H1 (cell line): ENCODE measurements at regions not wholly inside any gene's neighbourhood (a gene's known extent, or its start where the extent isn't known, plus 50 kb on each side); places are given as distances from the start of the nearest gene placed in this dataset.

Experiments used
- CTCF ChIA-PET: fragments of 300-600 bp; sonication (Branson Sonifier 250); formaldehyde crosslinking; loops from one replicate; lab custom pipeline; 2021; ENCODE audit not compliant: partially characterized antibody; lab: Charles Lee
- POLR2A ChIA-PET: fragments of 300-600 bp; sonication (Branson Sonifier 250); formaldehyde crosslinking; loops from one replicate; lab custom pipeline; 2021; ENCODE audit warnings: inconsistent platforms; ENCODE audit not compliant: partially characterized antibody; lab: Charles Lee
- DNase-seq, 2 experiments: peaks; one replicate each; pipeline versions ENCODE4 v3.0.0 to v3.0.0-alpha.2; 2010 to 2022; ENCODE audit warnings: low spot score in 2 of 2, low read depth in 1 of 2, mixed read lengths in 1 of 2
- FAIRE-seq: peaks from 2 replicates; lab custom pipeline; 2011; peaks lifted over from hg19 to GRCh38; lab: Jason Lieb, UNC
- H2AFZ ChIP-seq: 2 replicates; pipeline ENCODE4 v1.8.1; 2012; ENCODE audit warnings: low read length, inconsistent platforms
- H2AK5ac ChIP-seq: 2 replicates; pipeline ENCODE4 v1.6.1; 2013; ENCODE audit warnings: low read depth, low read length
- H2BK120ac ChIP-seq: replicated peaks from 2 replicates; pipeline ENCODE3; 2013; ENCODE audit warnings: low read depth, low read length, inconsistent platforms
- H2BK12ac ChIP-seq: 2 replicates; pipeline ENCODE4 v1.6.1; 2013; ENCODE audit warnings: low read depth, low read length
- H2BK15ac ChIP-seq: 2 replicates; pipeline ENCODE4 v1.6.1; 2013; ENCODE audit warnings: low read length
- H2BK20ac ChIP-seq: 2 replicates; pipeline ENCODE4 v1.6.1; 2013; ENCODE audit warnings: low read length
- H2BK5ac ChIP-seq: 2 replicates; pipeline ENCODE4 v1.6.1; 2013; ENCODE audit warnings: low read depth, low read length
- H3K14ac ChIP-seq: 2 replicates; pipeline ENCODE4 v1.6.1; 2013; ENCODE audit warnings: inconsistent platforms; ENCODE audit not compliant: insufficient read length
- H3K18ac ChIP-seq: 2 replicates; pipeline ENCODE4 v1.6.1; 2013; ENCODE audit warnings: low read length; ENCODE audit errors: extremely low read depth
- H3K23ac ChIP-seq: 2 replicates; pipeline ENCODE4 v1.6.1; 2013; ENCODE audit warnings: inconsistent platforms; ENCODE audit not compliant: insufficient read length
- H3K23me2 ChIP-seq: 2 replicates; pipeline ENCODE4 v1.6.1; 2013; ENCODE audit warnings: low read depth, low read length
- H3K27ac ChIP-seq: 2 replicates; pipeline ENCODE4 v1.6.1; 2011; ENCODE audit warnings: low read depth, low read length, inconsistent platforms
- H3K27me3 ChIP-seq, 4 experiments: replicated peaks in 1 of 4; 1 replicate in 1 of 4; 2 replicates in 3 of 4; pipeline versions ENCODE4 v1.6.1 to v1.8.1; 2011 to 2013; ENCODE audit warnings: low read length in 3 of 4, mild to moderate bottlenecking in 3 of 4, inconsistent platforms in 2 of 4, mixed read lengths in 2 of 4, moderate library complexity in 1 of 4; ENCODE audit not compliant: control insufficient read depth in 3 of 4, insufficient read depth in 3 of 4; ENCODE audit errors: extremely low read depth in 1 of 4
- H3K36me3 ChIP-seq, 4 experiments: 2 replicates each; pipeline versions ENCODE4 v1.6.1 to v1.8.1; 2011 to 2013; ENCODE audit warnings: mild to moderate bottlenecking in 4 of 4, low read length in 3 of 4, moderate library complexity in 2 of 4, control low read depth in 1 of 4, inconsistent platforms in 1 of 4; ENCODE audit not compliant: insufficient read depth in 4 of 4, control insufficient read depth in 2 of 4
- H3K4ac ChIP-seq: replicated peaks from 2 replicates; pipeline ENCODE3; 2013; ENCODE audit warnings: low read length, low read depth, mixed read lengths, inconsistent platforms; ENCODE audit not compliant: insufficient read length
- H3K4me1 ChIP-seq, 4 experiments: replicated peaks in 1 of 4; 1 replicate in 1 of 4; 2 replicates in 3 of 4; pipeline versions ENCODE4 v1.6.1 to v1.8.1; 2011 to 2013; ENCODE audit warnings: low read length in 3 of 4, inconsistent platforms in 2 of 4, mixed read lengths in 1 of 4; ENCODE audit not compliant: insufficient read depth in 4 of 4, control insufficient read depth in 3 of 4
- H3K4me2 ChIP-seq, 2 experiments: 2 replicates each; pipeline versions ENCODE4 v1.6.1 to v1.8.1; 2011 to 2013; ENCODE audit warnings: low read depth in 2 of 2, low read length in 2 of 2, control low read depth in 1 of 2, inconsistent platforms in 1 of 2, mild to moderate bottlenecking in 1 of 2; ENCODE audit not compliant: insufficient read depth in 1 of 2
- H3K4me3 ChIP-seq, 4 experiments: fragments of 200-600, 300-600 bp in 1 of 4; sonication (generic), shearing (Covaris generic), sonication (Bioruptor Twin) in 1 of 4; 2 replicates each; pipeline versions ENCODE4 v1.5.1 to v1.8.1; 2011 to 2016; ENCODE audit warnings: low read length in 4 of 4, low read depth in 3 of 4, control low read depth in 2 of 4, inconsistent platforms in 2 of 4, mild to moderate bottlenecking in 2 of 4, mixed read lengths in 1 of 4, moderate library complexity in 1 of 4; ENCODE audit not compliant: insufficient read depth in 2 of 4; ENCODE audit errors: extremely low read depth in 1 of 4
- H3K56ac ChIP-seq: replicated peaks from 2 replicates; pipeline ENCODE3; 2013; ENCODE audit warnings: low read depth, mild to moderate bottlenecking, mixed read lengths, low read length, inconsistent platforms; ENCODE audit not compliant: insufficient read length
- H3K79me1 ChIP-seq: 2 replicates; pipeline ENCODE4 v1.6.1; 2013; ENCODE audit warnings: low read depth, low read length, control low read depth
- H3K79me2 ChIP-seq, 2 experiments: 2 replicates each; pipeline versions ENCODE4 v1.6.1 to v1.8.1; 2012 to 2013; ENCODE audit warnings: low read length in 2 of 2, mild to moderate bottlenecking in 2 of 2, inconsistent platforms in 1 of 2; ENCODE audit not compliant: insufficient read depth in 2 of 2, control insufficient read depth in 1 of 2
- H3K9ac ChIP-seq, 4 experiments: replicated peaks in 1 of 4; 1 replicate in 1 of 4; 2 replicates in 3 of 4; pipeline versions ENCODE4 v1.6.1 to v1.8.1; 2011 to 2013; ENCODE audit warnings: low read depth in 3 of 4, low read length in 3 of 4, control low read depth in 2 of 4, mild to moderate bottlenecking in 2 of 4, moderate library complexity in 2 of 4, inconsistent platforms in 1 of 4; ENCODE audit errors: extremely low read depth in 1 of 4
- H3K9me3 ChIP-seq, 2 experiments: 2 replicates each; pipeline versions ENCODE4 v1.6.1 to v1.8.1; 2012 to 2013; ENCODE audit warnings: mild to moderate bottlenecking in 2 of 2, moderate library complexity in 2 of 2, control low read depth in 1 of 2, inconsistent platforms in 1 of 2, low read depth in 1 of 2, low read length in 1 of 2, mixed read lengths in 1 of 2; ENCODE audit not compliant: insufficient read depth in 2 of 2
- H4K20me1 ChIP-seq, 2 experiments: replicated peaks in 1 of 2; 2 replicates each; pipeline versions ENCODE3 to v1.8.1; 2011 to 2013; ENCODE audit warnings: inconsistent platforms in 2 of 2, low read length in 2 of 2, mild to moderate bottlenecking in 1 of 2; ENCODE audit not compliant: insufficient read depth in 2 of 2, control insufficient read depth in 1 of 2
- H4K5ac ChIP-seq: 2 replicates; pipeline ENCODE4 v1.6.1; 2013; ENCODE audit warnings: low read length, low read depth, mixed read lengths, inconsistent platforms; ENCODE audit not compliant: insufficient read length
- H4K8ac ChIP-seq: 2 replicates; pipeline ENCODE4 v1.8.0; 2013; ENCODE audit warnings: mild to moderate bottlenecking, moderate library complexity, low read length, inconsistent platforms; ENCODE audit not compliant: insufficient read depth; ENCODE audit errors: extremely low read depth
- H4K91ac ChIP-seq: replicated peaks from 2 replicates; pipeline ENCODE3; 2013; ENCODE audit warnings: low read length, mixed read lengths, inconsistent platforms; ENCODE audit not compliant: insufficient read length
- CHD2 ChIP-seq: IDR thresholded peaks from 2 replicates; pipeline ENCODE4 v1.6.1; 2012; ENCODE audit warnings: low read length, improper control_type of control experiment
- CTCF ChIP-seq, 3 experiments: IDR thresholded peaks; 1 replicate in 2 of 3; 2 replicates in 1 of 3; pipeline versions ENCODE4 v1.5.1 to v1.6.1; 2011; ENCODE audit warnings: low read length in 3 of 3, mild to moderate bottlenecking in 3 of 3, inconsistent platforms in 2 of 3, low read depth in 1 of 3, moderate library complexity in 1 of 3; ENCODE audit not compliant: insufficient read depth in 1 of 3; ENCODE audit errors: control extremely low read depth in 1 of 3
- GABPA ChIP-seq: IDR thresholded peaks from 2 replicates; pipeline ENCODE4 v1.6.1; 2011; ENCODE audit warnings: mild to moderate bottlenecking, low read length, moderate library complexity, borderline replicate concordance; ENCODE audit not compliant: insufficient read depth
- GTF2F1 ChIP-seq: IDR thresholded peaks from 2 replicates; pipeline ENCODE4 v1.6.1; 2012; ENCODE audit warnings: low read depth, low read length, improper control_type of control experiment, borderline replicate concordance
- MAFK ChIP-seq: IDR thresholded peaks from 2 replicates; pipeline ENCODE4 v1.6.1; 2012; ENCODE audit warnings: low read depth, mild to moderate bottlenecking, improper control_type of control experiment, low read length
- RAD21 ChIP-seq, 2 experiments: IDR thresholded peaks in 1 of 2; conservative IDR thresholded peaks in 1 of 2; 2 replicates each; pipeline ENCODE4 v1.6.1; 2011; ENCODE audit warnings: low read depth in 2 of 2, low read length in 2 of 2, improper control_type of control experiment in 1 of 2, inconsistent platforms in 1 of 2, mild to moderate bottlenecking in 1 of 2, moderate library complexity in 1 of 2
- WGBS, 2 experiments: shearing (Covaris generic) in 1 of 2; methylation state at CpG; one replicate each; pipeline versions ENCODE4 v1.1.6 to v1.1.7; 2013 to 2015; ENCODE audit warnings: low lambda C conversion rate in 2 of 2, mixed read lengths in 2 of 2, inconsistent platforms in 1 of 2, low coverage in 1 of 2, missing lambda C conversion rate in 1 of 2; ENCODE audit not compliant: insufficient replicate concordance in 2 of 2, insufficient coverage in 1 of 2, insufficient read length in 1 of 2; ENCODE audit errors: extremely low coverage in 1 of 2, missing lambda C conversion rate in 1 of 2; 5-methylcytosine and 5-hydroxymethylcytosine counted together

DNA sequence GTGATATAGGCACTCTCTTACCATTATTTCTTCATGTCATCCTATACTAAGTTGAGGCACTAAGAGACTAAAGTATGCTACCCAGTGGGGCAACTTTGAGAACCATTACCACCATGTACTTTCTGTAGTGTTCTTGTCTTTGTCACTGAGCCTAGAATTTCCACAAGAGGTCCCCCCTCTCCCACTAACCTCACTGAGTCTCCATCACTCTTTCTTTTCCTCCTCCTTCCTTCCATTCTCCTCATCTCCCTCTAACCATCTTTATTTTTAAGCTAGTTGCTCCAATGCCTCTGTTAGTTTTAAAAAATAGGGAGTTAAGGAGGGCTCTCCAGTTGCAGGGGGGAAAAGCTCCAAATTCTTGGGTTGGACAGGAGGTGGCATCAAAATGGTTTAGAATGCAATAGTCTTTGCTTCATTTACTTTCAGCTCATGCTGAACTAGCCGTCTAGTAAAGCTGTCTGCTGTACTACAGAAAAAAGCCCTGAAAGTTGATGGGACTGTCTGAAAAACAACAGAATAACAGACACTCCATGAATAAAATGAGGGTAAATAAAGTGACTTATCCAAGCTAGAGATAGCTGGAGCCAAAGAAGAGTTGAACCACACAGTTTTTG, 85.1 kb upstream of the MYRIP start:
- no peak overlapping the region for H3K4me3 ChIP-seq
- H4K91ac ChIP-seq = no peak overlapping the region
- no peak overlapping the region for H3K18ac ChIP-seq
- H3K9me3 ChIP-seq = no peaks in the 10 kb centered on the region
- H2AK5ac ChIP-seq = no peak overlapping the region
- no peaks in the 10 kb centered on the region; the same call in 1 of the 2 replicates for H3K23me2 ChIP-seq
- no peak overlapping the region for H3K23ac ChIP-seq
- WGBS, 2 experiments = 75% methylated on average over 1 of the region's 1 CpG; no CpG with 5 or more reads in 1 of the 2 experiments
- no peaks in the 10 kb centered on the region for H3K79me1 ChIP-seq
- H2BK5ac ChIP-seq = no peak overlapping the region
- H3K56ac ChIP-seq = no peak overlapping the region
- H3K79me2 ChIP-seq = no peaks in the 10 kb centered on the region
- H4K20me1 ChIP-seq = no peaks in the 10 kb centered on the region
- H4K5ac ChIP-seq = no peak overlapping the region
- no peak overlapping the region for H3K4ac ChIP-seq
- H2BK15ac ChIP-seq = no peak overlapping the region
- POLR2A ChIA-PET = no interaction called here
- H4K8ac ChIP-seq = no peak overlapping the region
- no peak overlapping the region for H3K4me2 ChIP-seq
- H2AFZ ChIP-seq = no peak overlapping the region
- no peaks in the 10 kb centered on the region for H3K27me3 ChIP-seq
- no peaks in the 10 kb centered on the region for H3K36me3 ChIP-seq
- no peak overlapping the region for H2BK120ac ChIP-seq
- H2BK20ac ChIP-seq = no peak overlapping the region
- no peak for DNase-seq
- TF ChIP-seq RAD21 (IDR thresholded peaks at IDR 0.05 in 1 of 2, conservative IDR thresholded peaks at IDR 0.05 in 1 of 2; ENCODE audit: low read depth in 2 of 2, low read length in 2 of 2) = peak; percentile 76 to 77
- no peak for TF ChIP-seq GTF2F1
- TF ChIP-seq CTCF (IDR thresholded peaks at IDR 0.05; ENCODE audit: control extremely low read depth in 1 of 3, insufficient read depth in 1 of 3, low read depth in 1 of 3, low read length in 3 of 3) = peak in 2 of 3 experiments; percentile 39 to 43; a peak in 2 of 4 replicates
- no peak for TF ChIP-seq MAFK
- no peak for TF ChIP-seq GABPA
- TF ChIP-seq CHD2 = no peak
- TF ChIP-seq, all 59 proteins: peak for 2
- Histone ChIP-seq H3K4me1 (no peaks in the 10 kb centered on the region), H2BK12ac (no peak overlapping the region), H3K27ac (no peak overlapping the region), H3K9ac (no peak overlapping the region), H3K14ac (no peak overlapping the region)
- CTCF ChIA-PET = interaction anchor here (0.6 to 5.5 kb wide), 18 partner anchors 23 to 463 kb away, joined by 3 to 21 read pairs (median 4); no protein-coding TSS in a partner anchor
- FAIRE-seq = no peak
